PC-9 (cell line): ENCODE measurements at regions not wholly inside any gene's neighbourhood (a gene's known extent, or its start where the extent isn't known, plus 50 kb on each side); places are given as distances from the start of the nearest gene placed in this dataset.

Source experiments
- EZH2 ChIP-seq: fragments of 200-600 bp; sonication (generic); IDR thresholded peaks from 2 replicates; pipeline ENCODE4 v1.8.0; 2017; ENCODE audit warnings: antibody characterized with exemption, low read depth
- TF ChIP-seq, protein P1 (sequence below): fragments of 200-600 bp; sonication (generic); conservative IDR thresholded peaks from 2 replicates; pipeline ENCODE4 v1.6.1; 2017; ENCODE audit warnings: mixed run types, antibody characterized with exemption, mild to moderate bottlenecking, moderate library complexity

DNA sequence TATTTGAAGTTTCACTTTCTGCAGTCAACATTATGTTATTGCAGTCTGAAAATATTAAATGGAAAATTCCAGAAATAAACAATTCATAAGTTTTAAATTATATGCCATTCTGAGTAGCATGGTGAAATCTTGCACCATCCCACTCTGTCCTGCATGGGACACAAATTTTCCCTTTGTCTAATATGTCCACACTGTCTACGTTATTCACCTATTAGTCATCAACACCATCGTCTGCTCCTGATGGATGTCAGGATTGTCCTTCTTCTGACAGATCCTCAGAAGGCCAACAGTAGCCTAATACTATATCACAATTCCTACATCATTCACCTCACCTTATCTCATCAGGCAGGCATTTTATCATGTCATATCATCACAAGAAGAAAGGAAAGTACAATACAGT is 163.1 kb downstream of the TXNL1 start:
- TF ChIP-seq, protein P1, sequence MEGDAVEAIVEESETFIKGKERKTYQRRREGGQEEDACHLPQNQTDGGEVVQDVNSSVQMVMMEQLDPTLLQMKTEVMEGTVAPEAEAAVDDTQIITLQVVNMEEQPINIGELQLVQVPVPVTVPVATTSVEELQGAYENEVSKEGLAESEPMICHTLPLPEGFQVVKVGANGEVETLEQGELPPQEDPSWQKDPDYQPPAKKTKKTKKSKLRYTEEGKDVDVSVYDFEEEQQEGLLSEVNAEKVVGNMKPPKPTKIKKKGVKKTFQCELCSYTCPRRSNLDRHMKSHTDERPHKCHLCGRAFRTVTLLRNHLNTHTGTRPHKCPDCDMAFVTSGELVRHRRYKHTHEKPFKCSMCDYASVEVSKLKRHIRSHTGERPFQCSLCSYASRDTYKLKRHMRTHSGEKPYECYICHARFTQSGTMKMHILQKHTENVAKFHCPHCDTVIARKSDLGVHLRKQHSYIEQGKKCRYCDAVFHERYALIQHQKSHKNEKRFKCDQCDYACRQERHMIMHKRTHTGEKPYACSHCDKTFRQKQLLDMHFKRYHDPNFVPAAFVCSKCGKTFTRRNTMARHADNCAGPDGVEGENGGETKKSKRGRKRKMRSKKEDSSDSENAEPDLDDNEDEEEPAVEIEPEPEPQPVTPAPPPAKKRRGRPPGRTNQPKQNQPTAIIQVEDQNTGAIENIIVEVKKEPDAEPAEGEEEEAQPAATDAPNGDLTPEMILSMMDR, result no peak
- TF ChIP-seq EZH2, result no peak
